Ishikawa (cell line): ENCODE measurements at regions not wholly inside any gene's neighbourhood (a gene's known extent, or its start where the extent isn't known, plus 50 kb on each side); places are given as distances from the start of the nearest gene placed in this dataset.

ENCODE experiments used
- CEBPB ChIP-seq: IDR thresholded peaks from 2 replicates; pipeline ENCODE4 v1.6.1; 2012
- EP300 ChIP-seq: IDR thresholded peaks from 2 replicates; pipeline ENCODE4 v1.6.1; 2012; ENCODE audit warnings: borderline replicate concordance
- RAD21 ChIP-seq: IDR thresholded peaks from 2 replicates; pipeline ENCODE4 v1.6.1; 2012; ENCODE audit warnings: low read depth
- TAF1 ChIP-seq: IDR thresholded peaks from 2 replicates; pipeline ENCODE4 v1.6.1; 2012; ENCODE audit warnings: low read depth, mild to moderate bottlenecking

GRCh38 chr3:106093616-106094015, 224.8 kb upstream of the CBLB start:
- no peak for TF ChIP-seq EP300
- no peak for TF ChIP-seq RAD21
- TF ChIP-seq TAF1 = no peak
- TF ChIP-seq CEBPB = no peak
